Cardiac fibroblast (primary cell): ENCODE measurements at regions not wholly inside any gene's neighbourhood (a gene's known extent, or its start where the extent isn't known, plus 50 kb on each side); places are given as distances from the start of the nearest gene placed in this dataset.

ENCODE experiments used
- DNase-seq, 2 donors: peaks; one replicate each; pipeline versions ENCODE4 v3.0.0 to v3.0.0-alpha.2; 2010; ENCODE audit warnings: low read depth in 2 of 2
- H3K4me3 ChIP-seq, 2 donors: replicated peaks in 1 of 2; 1 replicate in 1 of 2; 2 replicates in 1 of 2; pipeline ENCODE4 v1.5.1; 2011; ENCODE audit warnings: low read depth in 2 of 2, low read length in 2 of 2, mild to moderate bottlenecking in 2 of 2, moderate library complexity in 1 of 2
- CTCF ChIP-seq: IDR thresholded peaks from one replicate; pipeline ENCODE4 v1.5.1; 2011; ENCODE audit warnings: low read depth, mild to moderate bottlenecking, low read length, inconsistent platforms

- no peak for TF ChIP-seq CTCF
Measured at GRCh38 chr18:8496186-8496585, 113.1 kb upstream of the RAB12 start.

GRCh38 chr18:8498905-8499304 lies 110.3 kb upstream of the RAB12 start:
- TF ChIP-seq CTCF: no peak
- no peak for DNase-seq
- H3K4me3 ChIP-seq: no peak overlapping the region

More at GRCh38 chr18:8496186-8496585, 113.1 kb upstream of the RAB12 start:
- DNase-seq: peak in 1 of 2 donors; percentile 10
- no peak overlapping the region for H3K4me3 ChIP-seq

GRCh38 chr18:8499810-8500675 lies 109.2 kb upstream of the RAB12 start:
- no peak for TF ChIP-seq CTCF
- no peak overlapping the region for H3K4me3 ChIP-seq
- DNase-seq: no peak

GRCh38 chr18:8501044-8501443 lies 108.2 kb upstream of the RAB12 start:
- TF ChIP-seq CTCF: no peak
- no peak overlapping the region for H3K4me3 ChIP-seq
- no peak for DNase-seq

- no peak for DNase-seq
- H3K4me3 ChIP-seq: no peak overlapping the region
- no peak for TF ChIP-seq CTCF
Measured at GRCh38 chr18:8503248-8503647, 106.0 kb upstream of the RAB12 start.

GRCh38 chr18:8504424-8504823 lies 104.8 kb upstream of the RAB12 start:
- no peak overlapping the region for H3K4me3 ChIP-seq
- no peak for TF ChIP-seq CTCF
- DNase-seq: no peak
